Kidney (tissue), 13 donors: ENCODE measurements at regions not wholly inside any gene's neighbourhood (a gene's known extent, or its start where the extent isn't known, plus 50 kb on each side); places are given as distances from the start of the nearest gene placed in this dataset.

ENCODE experiments used
- DNase-seq, 5 donors: peaks; one replicate each; pipeline ENCODE4 v3.0.0-alpha.2; 2013 to 2020
- FAIRE-seq: peaks from 2 replicates; lab custom pipeline; 2012; peaks lifted over from hg19 to GRCh38; lab: Jason Lieb, UNC
- H3K27ac ChIP-seq, 2 donors: one replicate each; pipeline ENCODE4 v1.7.0; 2013; ENCODE audit warnings: low read depth in 2 of 2, low read length in 2 of 2, inconsistent platforms in 1 of 2
- H3K27me3 ChIP-seq: one replicate; pipeline ENCODE4 v1.7.1; 2013; ENCODE audit warnings: low read length, inconsistent platforms; ENCODE audit not compliant: control insufficient read depth, insufficient read depth
- H3K36me3 ChIP-seq, 3 donors: one replicate each; pipeline versions ENCODE4 v1.7.0 to v1.7.1; 2013; ENCODE audit warnings: low read length in 3 of 3, control low read depth in 1 of 3, inconsistent platforms in 1 of 3; ENCODE audit not compliant: insufficient read depth in 3 of 3, control insufficient read depth in 2 of 3
- H3K4me1 ChIP-seq, 3 donors: one replicate each; pipeline versions ENCODE4 v1.7.0 to v1.7.1; 2013; ENCODE audit warnings: low read length in 3 of 3, inconsistent platforms in 1 of 3, low read depth in 1 of 3; ENCODE audit not compliant: control insufficient read depth in 2 of 3, insufficient read depth in 2 of 3
- H3K4me3 ChIP-seq, 3 donors: one replicate each; pipeline versions ENCODE4 v1.7.0 to v1.8.1; 2013; ENCODE audit warnings: low read length in 3 of 3, control low read depth in 1 of 3, inconsistent platforms in 1 of 3
- H3K9ac ChIP-seq, 3 donors: one replicate each; pipeline versions ENCODE4 v1.7.0 to v1.7.1; 2013; ENCODE audit warnings: low read length in 3 of 3, control low read depth in 1 of 3, inconsistent platforms in 1 of 3
- H3K9me3 ChIP-seq, 3 donors: one replicate each; pipeline versions ENCODE4 v1.7.0 to v1.7.1; 2013; ENCODE audit warnings: low read length in 3 of 3, control low read depth in 1 of 3, inconsistent platforms in 1 of 3; ENCODE audit not compliant: control insufficient read depth in 2 of 3, insufficient read depth in 1 of 3
- intact Hi-C: fragments of 100-400 bp; cut with DNase I; formaldehyde crosslinking; loops from one replicate; pipeline ENCODE4 v1.11.1; 2022
- TF ChIP-seq, protein P1 (sequence below): IDR thresholded peaks from 3 replicates; pipeline ENCODE4 v1.5.1; 2012; ENCODE audit warnings: mild to moderate bottlenecking, moderate library complexity, borderline replicate concordance; ENCODE audit not compliant: insufficient read depth; ENCODE audit errors: extremely low read depth
- donor health status: control.
- donor health status: control.
- donor health status: control.
- donor health status: control.
- donor health status: control.
- donor health status: DM: yes; HTN: yes; CAD: no.
- donor health status: Normal renal cell carcinoma (clear cell type).

DNA sequence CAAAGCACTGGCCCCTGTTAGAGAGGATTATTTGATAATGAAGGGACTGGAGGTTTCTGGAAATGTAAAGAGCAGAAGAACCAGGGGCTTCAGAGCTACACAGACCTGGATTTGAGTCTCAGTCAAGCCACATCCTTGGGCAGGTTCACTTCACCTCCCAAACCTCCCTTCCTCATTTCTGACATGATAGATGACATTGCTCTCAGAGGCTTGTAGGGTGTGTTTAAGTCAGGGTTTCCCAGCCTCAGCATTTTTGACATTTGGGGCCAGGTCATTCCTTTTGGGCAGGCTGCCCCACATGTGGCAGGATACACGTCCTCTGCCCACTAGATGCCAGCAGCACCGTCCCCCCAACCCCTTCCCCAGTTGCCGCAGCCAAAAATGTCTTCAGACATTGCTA is 474.6 kb downstream of the MATN1 start:
- Histone ChIP-seq H3K27me3 (no peaks in the 10 kb centered on the region), H3K27ac (no peak overlapping the region), H3K9ac (no peak overlapping the region), H3K4me3 (no peak overlapping the region), H3K4me1 (no peaks in the 10 kb centered on the region), H3K9me3 (no peaks in the 10 kb centered on the region), H3K36me3 (no peaks in the 10 kb centered on the region)
- DNase-seq (no peak), FAIRE-seq (no peak)
- TF ChIP-seq, protein P1, sequence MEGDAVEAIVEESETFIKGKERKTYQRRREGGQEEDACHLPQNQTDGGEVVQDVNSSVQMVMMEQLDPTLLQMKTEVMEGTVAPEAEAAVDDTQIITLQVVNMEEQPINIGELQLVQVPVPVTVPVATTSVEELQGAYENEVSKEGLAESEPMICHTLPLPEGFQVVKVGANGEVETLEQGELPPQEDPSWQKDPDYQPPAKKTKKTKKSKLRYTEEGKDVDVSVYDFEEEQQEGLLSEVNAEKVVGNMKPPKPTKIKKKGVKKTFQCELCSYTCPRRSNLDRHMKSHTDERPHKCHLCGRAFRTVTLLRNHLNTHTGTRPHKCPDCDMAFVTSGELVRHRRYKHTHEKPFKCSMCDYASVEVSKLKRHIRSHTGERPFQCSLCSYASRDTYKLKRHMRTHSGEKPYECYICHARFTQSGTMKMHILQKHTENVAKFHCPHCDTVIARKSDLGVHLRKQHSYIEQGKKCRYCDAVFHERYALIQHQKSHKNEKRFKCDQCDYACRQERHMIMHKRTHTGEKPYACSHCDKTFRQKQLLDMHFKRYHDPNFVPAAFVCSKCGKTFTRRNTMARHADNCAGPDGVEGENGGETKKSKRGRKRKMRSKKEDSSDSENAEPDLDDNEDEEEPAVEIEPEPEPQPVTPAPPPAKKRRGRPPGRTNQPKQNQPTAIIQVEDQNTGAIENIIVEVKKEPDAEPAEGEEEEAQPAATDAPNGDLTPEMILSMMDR: no peak
- intact Hi-C loops: no loop called here

GRCh38 chr1:30248373-30248772 is 475.0 kb downstream of the MATN1 start:
- Histone ChIP-seq H3K9ac (no peak overlapping the region), H3K36me3 (no peaks in the 10 kb centered on the region), H3K27ac (no peak overlapping the region), H3K27me3 (no peaks in the 10 kb centered on the region), H3K9me3 (no peaks in the 10 kb centered on the region), H3K4me1 (no peaks in the 10 kb centered on the region), H3K4me3 (no peak overlapping the region)
- DNase-seq: no peak
- TF ChIP-seq, protein P1: no peak
- no peak for FAIRE-seq
- intact Hi-C loops: no loop called here

DNA sequence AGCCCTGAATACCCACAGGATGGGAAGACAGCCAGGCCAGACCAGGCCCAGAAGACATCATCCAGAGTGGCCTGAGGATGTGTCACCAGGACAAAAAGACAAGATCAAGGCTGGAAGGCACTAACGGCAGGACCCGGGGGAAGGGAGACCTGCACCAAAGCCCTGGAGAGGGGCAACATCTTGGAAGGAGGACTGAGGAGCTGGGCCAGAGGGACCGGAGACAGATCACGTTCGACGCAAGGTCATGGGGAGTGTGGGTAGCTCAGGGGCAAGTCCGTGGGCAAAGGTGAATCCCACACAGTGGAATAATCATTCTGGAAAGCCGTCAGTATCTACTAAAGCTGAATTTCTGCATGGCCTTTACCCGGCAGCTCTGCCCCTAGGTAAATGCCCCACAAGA is 478.6 kb downstream of the MATN1 start:
- TF ChIP-seq, protein P1: no peak
- H3K4me3 ChIP-seq: no peak overlapping the region
- no peak overlapping the region for H3K27ac ChIP-seq
- H3K36me3 ChIP-seq: no peaks in the 10 kb centered on the region
- H3K9ac ChIP-seq: no peak overlapping the region
- DNase-seq (no peak), FAIRE-seq (no peak)
- H3K27me3 ChIP-seq: no peaks in the 10 kb centered on the region
- H3K9me3 ChIP-seq: no peaks in the 10 kb centered on the region
- no peaks in the 10 kb centered on the region for H3K4me1 ChIP-seq
- intact Hi-C loops: no loop called here
